H4 (cell line): ENCODE measurements at regions not wholly inside any gene's neighbourhood (a gene's known extent, or its start where the extent isn't known, plus 50 kb on each side); places are given as distances from the start of the nearest gene placed in this dataset.
A peak's percentile ranks its signal among the peaks of the same experiment; 100 is the strongest.
"Not testable (repeated sequence)": the region's sequence is repeated elsewhere in the genome, so short reads cannot be mapped to it uniquely, and the experiment has no call there.

Source experiments
- DNase-seq: peaks from one replicate; pipeline ENCODE4 v3.0.0-alpha.2; 2015; ENCODE audit warnings: low spot score

- DNase-seq = no peak
Observed at GRCh38 chr6:56745971-56746370, 103.3 kb upstream of the DST start.

- DNase-seq = no peak
Observed at GRCh38 chr6:56745081-56745480, 102.4 kb upstream of the DST start.

- DNase-seq = no peak
Observed at GRCh38 chr6:56744528-56744927, 101.8 kb upstream of the DST start.

- no peak for DNase-seq
Observed at GRCh38 chr6:56742122-56742791, 99.6 kb upstream of the DST start.

GRCh38 chr6:56741472-56741871, 98.8 kb upstream of the DST start:
- no peak for DNase-seq

- no peak for DNase-seq
Observed at GRCh38 chr6:56739836-56740815, 97.4 kb upstream of the DST start.

- no peak for DNase-seq
Observed at GRCh38 chr6:56736804-56737203, 94.1 kb upstream of the DST start.

GRCh38 chr6:56734335-56734734, 91.6 kb upstream of the DST start:
- no peak for DNase-seq

- DNase-seq = no peak
Observed at GRCh38 chr6:56733211-56733697, 90.6 kb upstream of the DST start.

- no peak for DNase-seq
Observed at GRCh38 chr6:56732517-56732916, 89.8 kb upstream of the DST start.

GRCh38 chr6:56730663-56731529, 88.2 kb upstream of the DST start:
- DNase-seq = peak; percentile 33

GRCh38 chr6:56729719-56730118, 87.0 kb upstream of the DST start:
- no peak for DNase-seq

GRCh38 chr6:56729166-56729565, 86.5 kb upstream of the DST start:
- DNase-seq = not testable (repeated sequence)

GRCh38 chr6:56727097-56727850, 84.6 kb upstream of the DST start:
- DNase-seq = no peak

- DNase-seq = no peak
Observed at GRCh38 chr6:56725254-56725653, 82.6 kb upstream of the DST start.

GRCh38 chr6:56724455-56724854, 81.8 kb upstream of the DST start:
- DNase-seq = peak; percentile 27

- no peak for DNase-seq
Observed at GRCh38 chr6:56720882-56721281, 78.2 kb upstream of the DST start.

GRCh38 chr6:56720202-56720601, 77.5 kb upstream of the DST start:
- not testable (repeated sequence) for DNase-seq

GRCh38 chr6:56719315-56720058, 76.8 kb upstream of the DST start:
- DNase-seq = not testable (repeated sequence)

- no peak for DNase-seq
Observed at GRCh38 chr6:56718236-56718635, 75.5 kb upstream of the DST start.
